Body of pancreas (tissue), 4 donors: ENCODE measurements at regions not wholly inside any gene's neighbourhood (a gene's known extent, or its start where the extent isn't known, plus 50 kb on each side); places are given as distances from the start of the nearest gene placed in this dataset.

Source experiments
- POLR2A ChIP-seq, 3 donors: fragments of 450-650 bp; IDR thresholded peaks; one replicate each; pipeline ENCODE4 v1.6.1; 2016; ENCODE audit warnings: antibody characterized with exemption in 3 of 3, mild to moderate bottlenecking in 2 of 3
- TF ChIP-seq, protein P1 (sequence below), 7 experiments: fragments of 450-650 bp in 4 of 7; fragments of 200-600 bp in 3 of 7; sonication (generic) in 3 of 7; IDR thresholded peaks; one replicate each; pipeline ENCODE4 v1.5.1; 2016 to 2019; ENCODE audit warnings: antibody characterized with exemption in 7 of 7

DNA sequence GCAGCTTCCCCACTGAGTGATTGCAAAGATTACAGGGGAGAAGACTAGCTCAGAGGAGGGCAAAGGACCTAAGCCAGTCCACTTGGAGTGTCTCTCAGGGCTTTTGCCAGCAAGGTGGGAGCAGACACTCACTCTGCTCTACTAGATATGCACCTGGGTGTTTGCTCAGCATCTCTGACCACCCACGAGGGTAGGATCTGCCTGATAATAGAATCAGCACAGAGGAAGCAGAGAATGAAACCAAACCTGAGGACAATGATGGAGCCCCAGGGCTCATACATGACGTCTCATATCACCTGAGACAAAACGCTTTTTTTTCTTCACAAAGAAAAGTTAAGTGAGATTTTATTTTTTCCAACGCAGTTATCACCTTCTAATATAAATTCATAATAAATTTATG lies 79.4 kb downstream of the RRAGC start:
- TF ChIP-seq, protein P1, sequence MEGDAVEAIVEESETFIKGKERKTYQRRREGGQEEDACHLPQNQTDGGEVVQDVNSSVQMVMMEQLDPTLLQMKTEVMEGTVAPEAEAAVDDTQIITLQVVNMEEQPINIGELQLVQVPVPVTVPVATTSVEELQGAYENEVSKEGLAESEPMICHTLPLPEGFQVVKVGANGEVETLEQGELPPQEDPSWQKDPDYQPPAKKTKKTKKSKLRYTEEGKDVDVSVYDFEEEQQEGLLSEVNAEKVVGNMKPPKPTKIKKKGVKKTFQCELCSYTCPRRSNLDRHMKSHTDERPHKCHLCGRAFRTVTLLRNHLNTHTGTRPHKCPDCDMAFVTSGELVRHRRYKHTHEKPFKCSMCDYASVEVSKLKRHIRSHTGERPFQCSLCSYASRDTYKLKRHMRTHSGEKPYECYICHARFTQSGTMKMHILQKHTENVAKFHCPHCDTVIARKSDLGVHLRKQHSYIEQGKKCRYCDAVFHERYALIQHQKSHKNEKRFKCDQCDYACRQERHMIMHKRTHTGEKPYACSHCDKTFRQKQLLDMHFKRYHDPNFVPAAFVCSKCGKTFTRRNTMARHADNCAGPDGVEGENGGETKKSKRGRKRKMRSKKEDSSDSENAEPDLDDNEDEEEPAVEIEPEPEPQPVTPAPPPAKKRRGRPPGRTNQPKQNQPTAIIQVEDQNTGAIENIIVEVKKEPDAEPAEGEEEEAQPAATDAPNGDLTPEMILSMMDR (IDR thresholded peaks at IDR 0.05), result no peak
- no peak for TF ChIP-seq POLR2A (IDR thresholded peaks at IDR 0.05)
